SHP77 treated with DMSO at 0.1 percent for 48 hours (cell line): ENCODE measurements at regions not wholly inside any gene's neighbourhood (a gene's known extent, or its start where the extent isn't known, plus 50 kb on each side); places are given as distances from the start of the nearest gene placed in this dataset.
A peak's percentile ranks its signal among the peaks of the same experiment; 100 is the strongest.
"Not testable (repeated sequence)": the region's sequence is repeated elsewhere in the genome, so short reads cannot be mapped to it uniquely, and the experiment has no call there.

Source experiments
- DNase-seq: peaks from one replicate; lab custom pipeline; 2025; lab: John Stamatoyannopoulos, UW

DNA sequence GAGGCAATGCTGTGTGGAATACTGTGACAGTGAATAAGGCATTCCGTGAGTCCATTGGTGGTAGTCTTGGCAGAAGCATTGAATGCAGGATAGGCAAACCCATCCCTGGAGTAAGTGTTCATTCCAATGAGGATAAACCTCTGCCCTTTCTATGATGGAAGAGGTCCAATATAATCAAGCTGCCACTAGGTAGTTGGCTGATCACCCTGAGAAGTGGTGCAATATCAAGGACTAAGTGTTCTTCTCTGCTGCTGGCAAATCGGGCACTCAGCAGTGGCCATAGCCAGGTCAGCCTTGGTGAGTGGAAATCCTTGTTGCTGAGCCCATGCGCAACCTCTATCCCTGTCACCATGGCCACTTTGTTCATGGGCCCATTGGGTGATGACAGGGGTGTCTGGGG lies 70.1 kb downstream of the FBXO4 start:
- no peak for DNase-seq

DNA sequence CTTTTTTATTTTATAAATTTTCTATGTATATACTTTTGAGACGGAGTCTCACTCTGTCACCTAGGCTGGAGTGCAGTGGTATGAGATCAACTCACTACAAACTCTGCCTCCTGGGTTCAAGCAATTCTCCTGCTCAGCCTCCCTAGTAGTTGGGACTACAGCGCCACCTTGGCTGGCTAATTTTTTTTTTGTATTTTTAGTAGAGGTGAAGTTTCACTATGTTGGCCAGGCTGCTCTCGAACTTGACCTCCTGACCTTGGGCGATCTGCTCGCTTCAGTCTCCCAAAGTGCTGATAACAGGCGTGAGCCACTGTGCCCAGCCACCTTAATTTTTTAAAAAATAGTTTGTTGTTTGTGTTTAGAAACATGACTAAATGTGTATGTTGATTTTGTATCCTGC lies 76.6 kb downstream of the FBXO4 start:
- no peak for DNase-seq

DNA sequence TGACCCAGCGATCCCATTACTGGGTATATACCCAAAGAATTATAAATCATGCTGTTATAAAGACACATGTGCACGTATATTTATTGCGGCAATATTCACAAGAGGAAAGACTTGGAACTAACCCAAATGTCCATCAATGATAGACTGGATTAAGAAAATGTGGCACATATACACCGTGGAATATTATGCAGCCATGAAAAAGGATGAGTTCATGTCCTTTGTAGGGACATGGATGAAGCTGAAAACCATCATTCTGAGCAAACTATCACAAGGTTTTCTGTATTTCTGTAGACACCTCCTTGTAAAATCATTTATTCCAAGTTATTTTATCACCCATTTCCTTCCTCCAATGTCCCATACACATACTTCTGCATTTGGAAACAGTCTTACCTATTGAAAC lies 78.8 kb downstream of the FBXO4 start:
- not testable (repeated sequence) for DNase-seq

GRCh38 chr5:42005561-42006153 lies 80.6 kb downstream of the FBXO4 start:
- DNase-seq = peak; percentile 12

GRCh38 chr5:42013561-42013960 lies 88.5 kb downstream of the FBXO4 start:
- DNase-seq = no peak

DNA sequence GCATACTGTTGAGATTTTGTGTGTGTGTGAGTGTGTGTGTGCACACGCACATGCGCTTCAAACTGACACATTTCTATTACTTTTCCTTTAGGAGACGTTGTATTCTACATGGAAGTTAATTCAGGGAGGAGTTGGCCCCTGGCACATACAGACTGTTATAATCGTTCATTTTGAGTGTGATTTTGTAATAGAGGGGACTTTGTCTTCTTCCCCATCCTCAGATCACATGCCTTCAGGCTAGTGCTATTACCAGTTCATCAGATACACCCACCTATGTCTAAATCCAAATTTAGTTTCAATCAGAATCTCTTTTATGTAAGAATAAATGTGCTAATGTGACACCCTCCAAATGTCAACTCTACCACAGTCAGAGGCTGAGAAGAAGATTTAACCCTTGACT lies 90.2 kb downstream of the FBXO4 start:
- no peak for DNase-seq

DNA sequence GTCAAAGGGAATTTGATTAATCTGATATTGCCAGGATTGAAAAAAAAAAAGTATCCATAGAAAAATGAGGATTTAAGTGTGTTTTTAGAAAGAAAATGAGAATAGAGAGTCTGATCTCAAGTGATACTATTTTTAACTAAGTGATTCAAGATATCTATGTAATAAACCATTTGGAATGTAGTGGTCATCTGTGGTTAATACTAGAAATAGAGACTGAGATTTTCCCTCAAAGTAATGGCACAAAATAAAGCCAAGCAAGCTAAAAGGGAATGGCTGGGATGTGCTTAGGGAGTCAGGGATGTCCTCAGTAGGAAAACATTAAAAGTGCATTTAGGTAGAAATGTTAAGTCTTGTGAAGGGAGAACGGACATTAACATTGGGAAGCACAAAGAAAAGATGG lies 90.6 kb downstream of the FBXO4 start:
- DNase-seq = no peak

DNA sequence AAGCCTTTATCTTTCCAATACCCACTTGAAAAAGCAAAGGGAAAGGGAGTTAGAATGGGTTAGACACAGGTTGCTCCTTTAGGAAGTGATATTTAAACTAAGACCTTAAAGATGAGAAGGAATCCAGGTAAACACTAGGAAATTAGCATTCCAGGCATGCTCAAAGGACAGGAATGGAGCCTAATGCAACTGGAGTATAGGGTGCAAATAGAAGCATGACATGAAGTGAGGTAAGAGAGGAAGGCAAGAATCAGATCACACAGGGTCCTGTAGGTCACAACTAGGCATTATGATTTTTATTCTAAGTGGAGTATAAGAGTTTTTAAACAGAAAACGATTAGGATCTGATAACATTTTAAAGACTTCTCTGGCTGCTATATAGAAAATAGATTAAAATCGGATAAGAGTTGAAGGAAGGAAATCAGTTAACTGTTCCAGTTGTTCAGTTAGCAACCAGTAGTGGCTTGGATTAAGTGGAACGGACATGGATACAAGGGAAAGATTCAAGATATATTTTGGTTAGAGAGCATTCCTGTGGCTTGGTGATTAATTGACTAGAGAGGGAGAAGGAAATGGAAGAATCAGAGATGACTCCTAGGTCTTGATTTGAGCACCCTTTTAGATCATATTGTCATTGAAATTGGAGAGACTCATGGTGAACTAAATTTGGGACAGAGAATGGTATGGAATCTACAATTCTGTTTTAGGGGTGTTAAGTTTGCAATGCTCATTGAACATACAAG lies 95.9 kb downstream of the FBXO4 start:
- no peak for DNase-seq

- DNase-seq = no peak
These were observed 96.8 kb downstream of the FBXO4 start for GRCh38 chr5:42021923-42022322.

DNA sequence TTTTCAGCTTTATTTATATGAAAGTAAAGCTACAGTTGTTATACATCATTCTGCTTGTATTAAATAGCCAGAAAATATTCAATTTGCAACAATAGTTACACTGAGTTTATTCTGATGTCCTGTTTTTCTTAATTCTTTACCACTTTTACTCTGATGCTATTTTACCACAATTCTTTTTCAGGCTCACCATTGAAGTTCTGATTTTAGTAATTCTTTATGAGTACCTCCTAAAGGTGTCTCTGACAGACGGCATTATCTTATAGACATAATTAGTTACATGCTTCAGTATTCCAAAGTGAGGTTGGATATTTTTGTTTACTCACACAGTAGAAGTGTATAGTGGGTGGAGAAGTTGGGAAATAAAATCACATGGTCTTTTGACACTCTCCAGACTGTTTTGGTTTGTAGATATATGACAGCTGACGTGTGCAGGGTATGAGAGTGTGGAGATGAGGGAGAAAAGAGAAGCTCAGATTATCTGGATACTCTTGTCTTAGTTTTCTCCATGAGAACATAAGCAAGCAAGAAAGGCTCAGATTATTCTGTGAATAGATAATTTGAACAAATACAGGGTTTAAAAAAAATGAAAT lies 97.4 kb downstream of the FBXO4 start:
- no peak for DNase-seq

- DNase-seq = no peak
These were observed 101.4 kb downstream of the FBXO4 start for GRCh38 chr5:42026446-42026845.

DNA sequence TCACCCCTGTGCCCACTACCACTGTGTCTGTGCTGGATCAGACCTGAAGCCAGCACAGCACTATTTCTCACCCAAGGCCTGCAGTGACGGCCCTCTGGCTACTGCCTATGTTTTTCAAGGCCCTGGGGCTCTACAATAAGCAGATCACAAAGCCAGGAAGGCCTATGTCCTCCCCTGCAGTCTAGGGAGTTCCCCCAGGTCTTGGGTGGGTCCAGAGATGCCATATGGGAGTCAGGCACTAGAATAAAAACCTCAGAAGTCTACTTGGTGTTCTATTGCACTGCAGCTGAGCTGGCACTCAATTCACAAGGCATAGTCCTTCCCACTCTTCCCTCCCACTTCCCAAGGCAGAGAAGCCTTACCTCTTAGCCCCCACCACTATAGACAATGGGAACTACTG lies 107.1 kb downstream of the FBXO4 start:
- DNase-seq = no peak

- no peak for DNase-seq
These were observed 110.4 kb downstream of the FBXO4 start for GRCh38 chr5:42035526-42035925.

DNA sequence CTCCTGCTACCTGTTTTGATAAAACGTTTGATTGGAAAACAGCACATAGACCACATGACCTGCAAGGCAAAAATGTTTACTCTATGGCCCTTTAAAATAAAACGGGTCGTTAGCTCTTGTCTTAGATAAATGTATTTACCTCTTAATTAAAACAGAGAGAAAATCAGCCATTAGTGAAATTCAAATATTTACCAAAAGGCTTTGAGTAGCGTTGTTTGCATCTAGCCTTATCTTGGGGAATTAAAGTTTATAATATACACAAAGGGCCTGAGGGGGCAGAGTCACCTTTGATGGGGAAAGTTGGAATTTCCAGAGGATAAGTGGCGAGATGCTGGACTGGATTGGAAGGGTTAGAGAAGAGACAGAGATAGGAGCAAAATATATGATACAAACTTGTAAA lies 111.3 kb downstream of the FBXO4 start:
- no peak for DNase-seq

GRCh38 chr5:42037379-42037932 lies 112.4 kb downstream of the FBXO4 start:
- no peak for DNase-seq

GRCh38 chr5:42043400-42043799 lies 118.3 kb downstream of the FBXO4 start:
- DNase-seq = no peak

GRCh38 chr5:42057254-42057690 lies 132.2 kb downstream of the FBXO4 start:
- peak; percentile 74 for DNase-seq

DNA sequence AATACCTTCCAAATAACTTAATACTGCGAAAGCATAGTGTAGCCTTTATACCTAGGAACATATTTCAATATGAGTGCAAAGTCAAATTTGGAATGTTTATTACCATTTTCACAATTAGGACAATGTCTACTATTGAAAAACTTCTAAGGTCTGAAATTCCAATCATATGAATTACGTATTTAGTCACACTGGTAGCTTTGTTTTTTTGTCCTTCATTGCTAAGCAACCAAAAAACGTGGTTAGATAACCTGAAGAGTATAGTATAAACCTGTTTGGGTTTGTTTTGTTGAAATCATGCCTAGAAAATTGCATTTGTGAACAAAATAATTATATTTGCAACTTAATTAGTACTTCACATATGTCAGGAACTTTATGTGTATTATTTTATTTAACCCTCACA lies 134.2 kb downstream of the FBXO4 start:
- no peak for DNase-seq

GRCh38 chr5:42059778-42060464 lies 134.8 kb downstream of the FBXO4 start:
- no peak for DNase-seq

DNA sequence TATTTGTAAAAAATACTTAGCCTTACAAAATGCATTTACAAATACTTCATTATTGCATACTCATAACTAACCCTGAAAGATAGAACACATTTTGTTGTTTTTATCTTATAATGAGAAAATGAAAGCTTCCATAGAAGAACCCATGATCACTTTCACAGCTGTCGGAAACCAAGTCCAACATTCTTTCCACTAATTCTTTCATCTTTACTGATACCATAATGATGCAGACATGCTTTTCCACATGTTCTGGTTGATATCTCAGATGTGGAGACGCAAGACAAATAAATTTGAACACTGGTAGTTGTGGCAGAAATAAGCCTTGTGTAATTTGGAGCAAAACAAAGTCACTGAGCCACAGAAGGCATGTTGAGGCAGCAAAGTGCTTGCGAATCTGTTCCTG lies 136.0 kb downstream of the FBXO4 start:
- DNase-seq = no peak

- DNase-seq = no peak
These were observed 139.7 kb downstream of the FBXO4 start for GRCh38 chr5:42064821-42065220.

- DNase-seq = no peak
These were observed 141.1 kb downstream of the FBXO4 start for GRCh38 chr5:42066131-42066530.

GRCh38 chr5:42074353-42074752 lies 149.3 kb downstream of the FBXO4 start:
- DNase-seq = no peak
